Mesendoderm (in vitro differentiated cells): ENCODE measurements at regions not wholly inside any gene's neighbourhood (a gene's known extent, or its start where the extent isn't known, plus 50 kb on each side); places are given as distances from the start of the nearest gene placed in this dataset.

Experiments used
- DNase-seq: peaks from one replicate; pipeline ENCODE4 v3.0.0; 2013
- H2AK5ac ChIP-seq: 2 replicates; pipeline ENCODE4 v1.6.1; 2013; ENCODE audit warnings: low read length, inconsistent platforms
- H2BK120ac ChIP-seq: 2 replicates; pipeline ENCODE4 v1.6.1; 2013; ENCODE audit warnings: low read depth, mild to moderate bottlenecking, low read length, moderate library complexity, mixed read lengths
- H2BK15ac ChIP-seq: replicated peaks from 2 replicates; pipeline ENCODE4 v1.6.1; 2013; ENCODE audit warnings: low read depth, mild to moderate bottlenecking, moderate library complexity
- H2BK5ac ChIP-seq: 2 replicates; pipeline ENCODE4 v1.6.1; 2013; ENCODE audit warnings: low read length, inconsistent platforms
- H3K18ac ChIP-seq: 2 replicates; pipeline ENCODE4 v1.6.1; 2013; ENCODE audit warnings: mild to moderate bottlenecking, low read length, mixed read lengths
- H3K23ac ChIP-seq: one replicate; pipeline ENCODE4 v1.6.1; 2013; ENCODE audit warnings: low read length
- H3K27ac ChIP-seq: 2 replicates; pipeline ENCODE4 v1.5.1; 2013; ENCODE audit warnings: low read depth, mild to moderate bottlenecking, inconsistent platforms, low read length, moderate library complexity
- H3K27me3 ChIP-seq: 2 replicates; pipeline ENCODE4 v1.6.1; 2013; ENCODE audit warnings: low read length, control low read depth, mild to moderate bottlenecking, inconsistent platforms; ENCODE audit not compliant: insufficient read depth, poor library complexity
- H3K36me3 ChIP-seq: 2 replicates; pipeline ENCODE4 v1.6.1; 2013; ENCODE audit warnings: low read length, inconsistent platforms; ENCODE audit not compliant: control insufficient read depth, insufficient read depth
- H3K4ac ChIP-seq: one replicate; pipeline ENCODE4 v1.6.1; 2013; ENCODE audit warnings: low read depth, mild to moderate bottlenecking, low read length, moderate library complexity
- H3K4me1 ChIP-seq: 2 replicates; pipeline ENCODE4 v1.6.1; 2013; ENCODE audit warnings: low read depth, low read length, inconsistent platforms; ENCODE audit not compliant: control insufficient read depth
- H3K4me2 ChIP-seq: 2 replicates; pipeline ENCODE4 v1.6.1; 2013; ENCODE audit warnings: low read length
- H3K4me3 ChIP-seq: 2 replicates; pipeline ENCODE4 v1.5.1; 2013; ENCODE audit warnings: mild to moderate bottlenecking, low read length
- H3K56ac ChIP-seq: one replicate; pipeline ENCODE4 v1.6.1; 2013; ENCODE audit warnings: low read length
- H3K79me1 ChIP-seq: 2 replicates; pipeline ENCODE4 v1.6.1; 2013; ENCODE audit warnings: low read length, inconsistent platforms
- H3K79me2 ChIP-seq: 2 replicates; pipeline ENCODE4 v1.6.1; 2013; ENCODE audit warnings: mild to moderate bottlenecking, low read length; ENCODE audit not compliant: control insufficient read depth, insufficient read depth
- H3K9ac ChIP-seq: 2 replicates; pipeline ENCODE4 v1.6.1; 2013; ENCODE audit warnings: low read length, inconsistent platforms
- H4K5ac ChIP-seq: one replicate; pipeline ENCODE4 v1.6.1; 2013; ENCODE audit warnings: low read length
- H4K8ac ChIP-seq: one replicate; pipeline ENCODE4 v1.6.1; 2013; ENCODE audit warnings: low read depth, mild to moderate bottlenecking, control low read depth, low read length, moderate library complexity
- WGBS: extraction: QIAGEN DNeasy Blood & Tissue Kit; methylation state at CpG from one replicate; pipeline ENCODE4 v1.1.7; 2013; ENCODE audit warnings: low lambda C conversion rate, missing lambda C conversion rate; ENCODE audit not compliant: insufficient coverage; ENCODE audit errors: extremely low coverage; 5-methylcytosine and 5-hydroxymethylcytosine counted together

- Histone ChIP-seq H3K79me1 (no peaks in the 10 kb centered on the region), H3K4ac (no peak overlapping the region), H4K8ac (no peak overlapping the region), H2BK5ac (no peak overlapping the region), H3K4me1 (no peaks in the 10 kb centered on the region), H3K18ac (no peak overlapping the region), H4K5ac (no peak overlapping the region), H2BK15ac (no peak overlapping the region), H3K4me3 (no peak overlapping the region), H3K27ac (no peak overlapping the region), H2AK5ac (no peak overlapping the region), H3K36me3 (no peaks in the 10 kb centered on the region), H3K56ac (no peak overlapping the region), H2BK120ac (no peak overlapping the region), H3K23ac (no peak overlapping the region), H3K9ac (no peak overlapping the region), H3K27me3 (no peaks in the 10 kb centered on the region), H3K4me2 (no peak overlapping the region), H3K79me2 (no peaks in the 10 kb centered on the region)
- DNase-seq = no peak
- no CpG with 5 or more reads among the region's 2 CpGs for WGBS
Observed at GRCh38 chr5:63164339-63164738, 585.7 kb downstream of the LRRC70 start.

GRCh38 chr5:63155310-63155631, 576.7 kb downstream of the LRRC70 start:
- Histone ChIP-seq H4K5ac (no peak overlapping the region), H3K36me3 (no peaks in the 10 kb centered on the region), H3K79me1 (no peaks in the 10 kb centered on the region), H3K18ac (no peak overlapping the region), H3K79me2 (no peaks in the 10 kb centered on the region), H3K9ac (no peak overlapping the region), H4K8ac (no peak overlapping the region), H2BK120ac (no peak overlapping the region), H3K4me3 (no peak overlapping the region), H2BK5ac (no peak overlapping the region), H2AK5ac (no peak overlapping the region), H3K27ac (no peak overlapping the region), H3K4me1 (no peaks in the 10 kb centered on the region), H3K23ac (no peak overlapping the region), H2BK15ac (no peak overlapping the region), H3K4me2 (no peak overlapping the region), H3K56ac (no peak overlapping the region), H3K27me3 (no peaks in the 10 kb centered on the region), H3K4ac (no peak overlapping the region)
- DNase-seq = no peak
- no CpG with 5 or more reads among the region's 2 CpGs for WGBS

- no peak overlapping the region for H3K4me3 ChIP-seq
- no peak overlapping the region for H3K18ac ChIP-seq
- no peaks in the 10 kb centered on the region for H3K79me1 ChIP-seq
- no peak overlapping the region for H3K27ac ChIP-seq
- no peak overlapping the region for H2AK5ac ChIP-seq
- no peak overlapping the region for H2BK15ac ChIP-seq
- no peaks in the 10 kb centered on the region for H3K27me3 ChIP-seq
- no peak overlapping the region for H3K4me2 ChIP-seq
- no peaks in the 10 kb centered on the region for H3K36me3 ChIP-seq
- no peaks in the 10 kb centered on the region for H3K79me2 ChIP-seq
- H4K8ac ChIP-seq = no peak overlapping the region
- H3K9ac ChIP-seq = no peak overlapping the region
- no peak overlapping the region for H4K5ac ChIP-seq
- no peak overlapping the region for H3K4ac ChIP-seq
- no peak overlapping the region for H3K56ac ChIP-seq
- peak; percentile 26 for DNase-seq
- H2BK5ac ChIP-seq = no peak overlapping the region
- no CpG with 5 or more reads among the region's 10 CpGs for WGBS
- H3K23ac ChIP-seq = no peak overlapping the region
- H2BK120ac ChIP-seq = no peak overlapping the region
- no peaks in the 10 kb centered on the region for H3K4me1 ChIP-seq
Observed at GRCh38 chr5:63154476-63155309, 576.1 kb downstream of the LRRC70 start.

GRCh38 chr5:63152871-63153270, 574.3 kb downstream of the LRRC70 start:
- WGBS = no CpG with 5 or more reads among the region's 1 CpG

GRCh38 chr5:63145167-63145566, 566.5 kb downstream of the LRRC70 start:
- no peak overlapping the region for H4K5ac ChIP-seq
- no peak overlapping the region for H2BK5ac ChIP-seq
- no peak overlapping the region for H3K4ac ChIP-seq
- no peaks in the 10 kb centered on the region for H3K36me3 ChIP-seq
- H3K79me1 ChIP-seq = no peaks in the 10 kb centered on the region
- no peak overlapping the region for H3K18ac ChIP-seq
- H3K4me1 ChIP-seq = no peaks in the 10 kb centered on the region
- no peaks in the 10 kb centered on the region for H3K79me2 ChIP-seq
- no peak overlapping the region for H2BK15ac ChIP-seq
- no peak overlapping the region for H3K23ac ChIP-seq
- no peak overlapping the region for H2AK5ac ChIP-seq
- H3K27ac ChIP-seq = no peak overlapping the region
- H3K4me2 ChIP-seq = no peak overlapping the region
- no peak overlapping the region for H2BK120ac ChIP-seq
- no peak overlapping the region for H3K9ac ChIP-seq
- WGBS = no CpG with 5 or more reads among the region's 2 CpGs
- H3K4me3 ChIP-seq = no peak overlapping the region
- H3K56ac ChIP-seq = no peak overlapping the region
- no peaks in the 10 kb centered on the region for H3K27me3 ChIP-seq
- H4K8ac ChIP-seq = no peak overlapping the region
- no peak for DNase-seq

More at GRCh38 chr5:63152871-63153270, 574.3 kb downstream of the LRRC70 start:
- Histone ChIP-seq H2BK5ac (no peak overlapping the region), H4K5ac (no peak overlapping the region), H4K8ac (no peak overlapping the region), H3K56ac (no peak overlapping the region), H3K4me2 (no peak overlapping the region), H3K27me3 (no peaks in the 10 kb centered on the region), H3K18ac (no peak overlapping the region), H3K23ac (no peak overlapping the region), H3K79me2 (no peaks in the 10 kb centered on the region), H3K27ac (no peak overlapping the region), H2AK5ac (no peak overlapping the region), H3K36me3 (no peaks in the 10 kb centered on the region), H2BK120ac (no peak overlapping the region), H3K4me3 (no peak overlapping the region), H3K4ac (no peak overlapping the region), H3K4me1 (no peaks in the 10 kb centered on the region), H2BK15ac (no peak overlapping the region), H3K79me1 (no peaks in the 10 kb centered on the region), H3K9ac (no peak overlapping the region)
- DNase-seq = no peak

- Histone ChIP-seq H3K4ac (no peak overlapping the region), H3K36me3 (no peaks in the 10 kb centered on the region), H3K9ac (no peak overlapping the region), H3K4me1 (no peaks in the 10 kb centered on the region), H3K23ac (no peak overlapping the region), H2BK5ac (no peak overlapping the region), H4K8ac (no peak overlapping the region), H2AK5ac (no peak overlapping the region), H2BK15ac (no peak overlapping the region), H3K79me1 (no peaks in the 10 kb centered on the region), H3K27me3 (no peaks in the 10 kb centered on the region), H2BK120ac (no peak overlapping the region), H3K56ac (no peak overlapping the region), H3K27ac (no peak overlapping the region), H4K5ac (no peak overlapping the region), H3K79me2 (no peaks in the 10 kb centered on the region), H3K18ac (no peak overlapping the region), H3K4me2 (no peak overlapping the region), H3K4me3 (no peak overlapping the region)
- no peak for DNase-seq
Observed at GRCh38 chr5:63141591-63141990, 563.0 kb downstream of the LRRC70 start.
